Erythroblast (primary cell): ENCODE measurements at regions not wholly inside any gene's neighbourhood (a gene's known extent, or its start where the extent isn't known, plus 50 kb on each side); places are given as distances from the start of the nearest gene placed in this dataset.
"Not testable (repeated sequence)": the region's sequence is repeated elsewhere in the genome, so short reads cannot be mapped to it uniquely, and the experiment has no call there.

ENCODE experiments used
- DNase-seq, 2 experiments: peaks; one replicate each; lab custom pipeline; 2025; lab: John Stamatoyannopoulos, UW
- GATA1 ChIP-seq: IDR thresholded peaks from 2 replicates; pipeline ENCODE4 v1.6.1; 2011; ENCODE audit warnings: low read depth, mild to moderate bottlenecking, control low read depth, low read length, moderate library complexity
- POLR2A ChIP-seq: IDR thresholded peaks from 2 replicates; pipeline ENCODE4 v1.6.1; 2011; ENCODE audit warnings: mild to moderate bottlenecking, low read length

DNA sequence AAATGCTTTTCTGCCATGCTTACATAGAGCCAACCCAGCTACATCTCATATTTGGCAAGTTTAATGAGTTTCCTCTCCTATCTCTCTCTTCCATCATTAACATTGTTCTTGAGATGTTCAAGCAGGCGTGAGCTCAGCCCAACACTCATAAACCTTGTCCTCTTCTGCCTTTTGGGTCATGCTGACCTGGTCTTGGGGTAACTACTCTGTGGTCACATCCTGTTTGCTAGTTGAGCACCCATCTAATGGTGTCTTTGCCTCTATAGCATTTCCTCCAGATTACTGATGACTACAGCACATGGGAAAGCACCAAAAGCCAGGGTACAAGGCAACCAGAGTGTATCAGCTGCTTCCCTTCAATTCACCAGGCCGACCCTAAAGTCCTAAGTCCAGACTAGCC lies 366.9 kb upstream of the HNRNPA3 start:
- no peak for TF ChIP-seq GATA1
- TF ChIP-seq POLR2A, result no peak
- no peak for DNase-seq

DNA sequence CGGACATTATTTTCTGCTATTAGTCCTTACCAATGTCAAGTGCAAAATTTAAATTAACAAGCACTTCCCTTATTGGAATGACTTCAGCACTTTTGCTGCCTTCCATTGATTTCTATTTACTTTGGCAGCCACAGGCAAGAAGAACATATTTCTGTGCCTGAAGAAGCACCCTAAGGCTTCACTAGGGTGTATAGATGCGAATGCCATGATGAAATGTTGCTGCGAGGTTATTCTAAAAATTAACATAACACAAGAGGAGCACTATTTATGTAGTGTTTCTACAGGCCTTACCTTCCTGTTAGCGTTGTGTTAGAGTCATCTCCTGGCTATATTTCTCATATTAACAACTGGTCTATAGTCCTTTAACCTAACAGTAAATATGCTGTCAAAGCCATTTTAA lies 365.0 kb upstream of the HNRNPA3 start:
- DNase-seq, result no peak
- TF ChIP-seq GATA1 (no peak), POLR2A (no peak)

DNA sequence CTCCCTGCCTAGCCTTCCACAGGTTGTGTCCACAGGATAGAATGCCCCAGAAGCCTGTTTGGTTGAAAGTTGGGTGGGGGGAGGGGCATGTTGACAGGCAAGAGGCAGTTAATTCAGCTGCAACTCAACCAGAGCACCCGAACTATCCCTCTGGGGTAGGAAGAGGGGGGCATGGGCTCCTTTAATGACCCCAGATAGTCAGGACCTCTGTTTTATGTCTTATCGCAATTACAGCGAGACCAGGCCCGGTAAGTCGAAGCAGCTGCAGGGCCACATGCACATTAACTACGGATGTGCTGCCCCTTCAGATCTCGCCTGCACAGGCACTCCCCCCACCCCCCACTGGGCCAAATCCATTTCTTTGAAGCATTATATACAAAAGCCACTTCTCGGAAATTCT lies 363.8 kb upstream of the HNRNPA3 start:
- TF ChIP-seq POLR2A (no peak), GATA1 (no peak)
- DNase-seq, result no peak

DNA sequence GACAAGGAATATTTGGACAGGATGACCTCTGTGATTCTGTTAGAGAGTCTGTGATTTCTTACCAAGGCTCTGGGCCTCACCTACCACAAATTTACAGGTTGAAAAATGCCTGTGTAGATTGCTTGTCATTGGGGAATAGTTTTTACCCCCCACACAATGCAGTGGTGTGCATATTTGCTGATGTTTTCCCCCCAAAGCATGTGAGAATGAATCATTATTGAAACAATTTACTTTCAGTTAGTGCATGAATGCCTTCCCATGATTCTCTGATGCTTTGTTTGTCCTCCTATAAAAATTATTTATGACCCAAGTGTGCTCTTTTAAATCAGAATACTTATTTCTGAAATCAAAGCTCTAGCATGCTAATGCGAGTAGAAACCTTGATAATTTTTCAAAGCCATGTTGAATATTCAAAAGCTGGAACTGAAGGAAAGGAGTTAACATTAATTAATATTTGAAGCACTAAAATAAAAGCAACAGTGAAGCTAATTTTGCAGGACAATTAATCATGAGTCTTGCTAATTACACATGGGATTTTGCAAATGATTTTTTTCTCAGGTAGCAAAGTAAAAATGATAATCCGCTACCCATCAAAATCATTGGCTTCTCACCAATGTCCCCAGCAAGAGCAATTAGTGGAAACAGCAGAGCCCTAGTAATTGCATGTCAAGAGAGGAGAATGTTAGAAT lies 361.2 kb upstream of the HNRNPA3 start:
- no peak for DNase-seq
- no peak for TF ChIP-seq GATA1
- TF ChIP-seq POLR2A, result no peak

DNA sequence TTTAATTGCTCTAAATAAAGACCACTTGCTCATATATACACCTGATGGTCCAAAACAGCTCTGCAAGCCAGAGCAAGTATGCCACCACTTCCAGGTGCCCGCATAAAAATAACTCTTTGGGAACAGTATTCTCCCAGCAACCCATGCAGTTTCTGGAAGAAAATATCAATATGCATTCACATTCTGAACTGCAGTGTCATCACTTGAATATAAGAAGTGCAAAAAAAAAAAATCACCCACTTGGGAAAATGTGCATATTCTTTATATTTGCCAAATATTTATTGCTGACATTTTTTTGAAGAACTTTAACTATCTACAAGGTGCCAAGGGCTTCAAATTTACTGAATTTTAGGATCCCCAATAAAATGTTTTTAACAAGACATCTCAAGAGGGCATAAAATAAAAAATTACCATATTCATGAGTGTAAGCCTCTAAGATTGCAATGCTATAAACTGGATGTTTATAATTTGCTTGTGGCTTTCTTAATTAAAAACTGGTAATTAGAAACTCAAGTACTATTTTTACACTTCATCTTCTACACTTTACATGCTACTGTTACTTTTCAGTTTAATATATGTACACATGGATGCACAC lies 360.6 kb upstream of the HNRNPA3 start:
- no peak for DNase-seq
- TF ChIP-seq POLR2A (no peak), GATA1 (no peak)

DNA sequence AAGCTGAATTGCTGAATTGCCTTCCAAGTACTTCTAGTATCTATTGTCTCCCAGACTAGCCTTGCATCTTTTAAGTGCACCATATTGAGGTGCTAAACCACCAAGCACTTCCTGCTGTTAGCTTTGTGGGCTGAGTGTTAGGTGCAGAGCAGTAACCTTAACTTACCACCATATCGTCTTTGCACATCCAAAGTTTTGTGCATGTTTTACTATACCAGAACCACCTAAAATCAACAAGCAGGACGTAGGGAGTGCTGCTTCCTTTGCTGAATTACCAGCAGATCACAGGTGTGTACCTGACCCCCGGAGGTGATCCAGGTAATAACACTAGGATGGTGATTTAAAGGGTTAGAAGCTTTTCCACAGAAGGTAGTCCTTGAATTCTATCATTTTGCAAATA lies 359.9 kb upstream of the HNRNPA3 start:
- no peak for TF ChIP-seq POLR2A
- TF ChIP-seq GATA1, result no peak
- DNase-seq, result no peak

DNA sequence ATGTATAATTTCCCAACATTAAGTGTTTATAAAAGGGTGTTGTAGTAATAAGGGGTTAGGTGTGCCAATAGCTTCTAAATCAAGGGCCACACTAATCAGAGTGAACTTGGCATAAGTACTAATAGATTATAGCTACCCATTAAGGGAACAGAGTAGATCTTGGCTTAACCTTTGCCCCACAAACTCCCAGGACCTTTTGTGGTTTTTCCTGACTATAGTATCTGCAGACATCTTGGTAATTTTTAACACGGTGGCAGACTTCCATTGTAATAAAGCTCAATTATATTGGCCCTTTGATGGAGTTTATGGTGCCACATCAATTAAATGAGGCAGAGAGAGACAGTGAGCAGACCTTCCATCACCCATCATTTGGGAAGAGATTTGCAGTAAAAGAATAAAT lies 358.5 kb upstream of the HNRNPA3 start:
- no peak for DNase-seq
- no peak for TF ChIP-seq GATA1
- TF ChIP-seq POLR2A, result no peak

DNA sequence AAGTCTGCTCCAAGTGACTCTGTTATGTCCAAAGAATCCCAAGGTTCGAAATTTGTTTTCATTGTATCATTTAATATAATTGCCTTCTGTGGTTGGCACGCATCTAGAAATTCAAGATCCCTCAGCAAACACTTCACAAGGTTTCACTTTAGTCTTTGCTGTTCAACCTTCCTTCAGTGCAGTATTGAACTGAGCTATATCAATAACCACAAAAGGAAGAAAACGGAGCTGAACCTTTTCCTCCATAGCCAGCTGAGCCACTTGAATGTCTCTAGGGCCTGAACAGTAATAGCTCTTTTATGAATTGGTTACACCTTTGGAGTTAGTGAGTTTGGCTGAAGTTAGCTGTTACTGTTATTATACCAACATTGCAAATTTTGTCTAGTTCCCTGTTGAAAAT lies 357.7 kb upstream of the HNRNPA3 start:
- TF ChIP-seq POLR2A (no peak), GATA1 (no peak)
- no peak for DNase-seq

DNA sequence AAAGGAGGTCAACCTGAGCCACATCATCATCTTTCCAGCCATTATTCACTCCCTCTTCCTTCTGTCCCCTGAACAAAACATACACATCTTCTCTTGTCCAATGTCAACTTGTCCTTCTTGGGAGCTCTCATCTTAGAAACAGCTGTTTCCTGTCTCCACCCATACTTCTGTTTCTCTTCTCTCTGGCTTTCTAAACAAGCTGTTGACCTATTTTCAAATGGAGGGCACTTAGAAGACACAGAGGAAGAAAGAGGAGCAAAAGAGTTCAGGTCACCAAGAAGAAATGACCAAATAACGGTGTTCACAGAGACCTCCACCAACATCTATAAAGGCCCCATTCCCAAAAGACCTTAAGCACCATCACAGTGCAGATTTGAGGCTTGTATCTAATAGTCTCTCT lies 355.9 kb upstream of the HNRNPA3 start:
- DNase-seq, result no peak
- TF ChIP-seq POLR2A, result no peak
- no peak for TF ChIP-seq GATA1

DNA sequence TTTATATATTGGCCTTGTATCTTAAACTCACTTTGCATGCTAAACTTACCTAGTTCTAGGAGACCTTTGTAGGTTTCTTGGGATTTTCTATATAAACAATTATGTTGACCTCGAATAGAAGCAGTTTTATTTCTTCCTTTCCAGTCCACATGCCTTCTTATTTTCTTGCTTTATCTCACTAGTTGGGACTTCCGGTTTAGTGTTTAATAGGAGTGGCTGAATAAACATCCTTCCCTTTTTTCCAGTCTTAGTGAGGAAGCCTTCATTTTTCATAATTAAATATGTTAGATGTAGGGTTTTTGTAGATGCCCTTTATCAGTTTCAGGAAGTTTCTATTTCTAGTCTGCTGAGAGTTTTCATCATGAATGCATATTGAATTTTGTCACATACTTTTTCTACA lies 347.3 kb upstream of the HNRNPA3 start:
- TF ChIP-seq GATA1, result no peak
- TF ChIP-seq POLR2A, result no peak
- no peak for DNase-seq

DNA sequence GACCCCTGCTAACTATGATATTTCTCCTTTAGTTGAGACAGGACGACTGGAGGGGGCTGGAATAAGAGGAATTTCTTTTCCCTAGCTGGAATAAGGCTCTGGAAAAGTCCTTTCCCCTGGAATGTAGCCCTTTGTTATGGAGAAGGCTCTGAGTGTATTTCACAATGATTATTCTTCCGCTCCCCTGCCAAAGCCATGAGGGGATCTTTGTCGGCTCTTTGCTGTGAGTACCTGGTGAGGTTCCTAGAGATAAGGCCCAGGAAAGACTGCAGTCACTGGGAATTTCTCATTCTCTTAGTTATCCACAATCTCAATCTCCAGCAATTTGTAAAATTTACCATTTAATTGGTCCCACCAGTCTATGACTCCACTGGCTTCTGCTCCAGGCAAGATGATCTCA lies 340.2 kb upstream of the HNRNPA3 start:
- no peak for DNase-seq
- TF ChIP-seq POLR2A, result no peak
- no peak for TF ChIP-seq GATA1

DNA sequence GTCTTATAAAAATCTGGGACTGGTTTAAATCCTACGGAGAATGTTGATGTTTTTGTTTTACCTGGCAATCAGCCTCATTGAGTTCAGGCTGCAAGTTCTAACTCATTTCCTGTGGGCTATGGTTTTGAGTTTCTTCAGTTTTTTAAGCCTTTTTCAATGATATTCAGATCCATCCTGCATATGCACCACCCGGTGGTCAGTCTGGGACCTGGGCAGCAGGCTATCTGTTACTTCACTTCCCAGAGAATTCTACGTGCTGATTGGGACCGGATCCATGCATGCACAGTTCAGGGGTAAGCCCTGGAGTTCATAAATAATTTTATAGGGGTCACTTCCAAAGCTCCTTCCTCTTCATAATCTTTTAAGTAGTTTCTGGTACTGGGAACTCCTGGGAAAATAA lies 339.2 kb upstream of the HNRNPA3 start:
- TF ChIP-seq GATA1 (no peak), POLR2A (no peak)

DNA sequence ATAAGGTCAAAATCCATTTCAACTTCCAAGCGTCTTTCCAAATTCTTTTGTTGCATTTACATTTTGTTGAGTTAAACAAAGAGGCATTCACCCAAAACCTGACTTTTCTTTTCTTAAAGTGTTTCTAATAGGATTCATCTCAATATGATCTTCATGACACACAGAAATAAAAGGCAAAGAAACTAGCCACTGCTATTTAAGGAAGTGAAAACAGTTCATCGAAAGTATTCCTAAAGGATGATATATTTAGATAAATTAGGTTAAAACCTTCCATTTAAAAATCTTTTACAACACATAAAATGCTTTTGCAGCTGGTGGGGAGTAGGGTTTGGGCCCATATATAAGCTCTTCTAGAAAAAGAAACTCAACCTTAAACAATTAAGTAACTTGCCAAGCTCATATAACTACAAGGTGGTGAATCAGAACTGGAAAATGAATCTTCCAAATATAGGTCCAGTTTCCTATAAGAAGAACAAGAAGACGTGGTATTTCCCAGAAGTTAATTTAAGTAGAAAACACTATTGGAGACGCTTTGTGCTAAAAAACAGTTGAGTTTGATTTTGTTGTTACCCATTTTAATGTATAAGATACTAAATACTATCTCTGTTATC lies 336.0 kb upstream of the HNRNPA3 start:
- TF ChIP-seq POLR2A (no peak), GATA1 (no peak)
- no peak for DNase-seq

More for the DNA sequence above, 339.2 kb upstream of the HNRNPA3 start:
- no peak for DNase-seq

DNA sequence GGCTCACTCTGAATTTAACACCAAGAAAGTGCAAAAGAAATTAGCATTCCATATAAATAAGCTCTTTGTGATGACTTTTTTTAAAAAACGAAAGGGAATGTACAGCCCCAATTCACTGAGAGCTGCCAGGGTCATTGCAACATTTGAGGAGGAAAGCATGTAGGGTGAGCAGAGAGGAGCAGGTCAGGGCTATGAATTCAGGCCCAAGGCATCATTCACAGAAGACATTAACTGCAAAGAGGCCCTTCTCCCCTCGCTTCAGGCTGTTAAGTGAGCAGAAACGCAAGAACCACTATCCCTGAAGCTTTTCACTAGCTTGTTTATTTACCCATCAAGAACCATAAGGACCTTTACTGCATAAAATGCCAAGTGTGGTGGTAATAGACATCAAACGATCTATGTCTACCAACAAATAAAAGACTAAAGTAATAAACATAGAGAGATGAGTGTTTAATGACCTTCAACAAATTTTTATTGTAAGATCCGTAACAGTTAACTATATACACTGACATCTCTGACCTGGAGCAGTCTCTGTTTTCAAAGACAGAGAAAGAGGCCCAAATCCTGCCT lies 333.1 kb upstream of the HNRNPA3 start:
- no peak for TF ChIP-seq POLR2A
- no peak for TF ChIP-seq GATA1
- DNase-seq, result no peak

DNA sequence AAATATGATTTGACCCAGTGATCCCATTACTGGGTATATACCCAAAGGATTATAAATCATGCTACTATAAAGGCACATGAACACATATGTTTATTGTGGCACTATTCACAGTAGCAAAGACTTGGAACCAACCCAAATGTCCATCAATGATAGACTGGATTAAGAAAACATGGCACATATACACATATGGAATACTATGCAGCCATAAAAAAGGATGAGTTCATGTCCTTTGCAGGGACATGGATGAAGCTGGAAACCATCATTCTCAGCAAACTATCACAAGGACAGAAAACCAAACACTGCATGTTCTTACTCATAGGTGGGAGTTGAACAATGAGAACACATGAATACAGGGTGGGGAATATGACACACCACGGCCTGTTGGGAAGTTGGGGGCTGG lies 330.5 kb upstream of the HNRNPA3 start:
- not testable (repeated sequence) for DNase-seq

DNA sequence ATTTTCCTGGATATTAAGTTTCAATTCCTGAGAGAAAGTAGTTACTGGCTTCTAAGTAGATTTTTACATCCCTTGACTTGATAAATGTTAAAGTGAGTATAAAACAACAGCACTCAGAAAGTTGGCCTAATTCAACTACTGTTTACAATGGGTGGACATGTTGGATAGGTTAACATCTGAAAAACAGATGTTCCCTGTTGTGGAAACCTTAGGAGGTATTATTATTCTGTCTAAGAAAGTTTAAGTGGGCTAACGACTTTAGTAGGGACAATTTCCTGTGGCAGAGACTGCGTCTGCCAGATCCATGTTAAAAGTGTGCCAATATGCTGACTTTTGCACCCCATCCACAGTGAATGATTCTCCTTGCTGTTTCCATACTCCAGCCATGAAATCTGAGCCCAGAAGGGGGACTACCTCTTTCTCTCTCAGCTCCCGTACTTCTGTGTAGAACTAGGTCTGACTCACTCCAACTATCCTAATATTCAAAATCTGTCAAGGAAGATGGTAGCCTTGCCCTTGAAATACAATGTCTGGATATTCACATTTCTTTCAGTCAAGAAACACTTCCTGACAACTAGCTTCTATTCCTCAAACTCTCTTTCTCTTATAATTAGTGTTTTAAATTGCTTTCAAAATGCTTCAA lies 327.5 kb upstream of the HNRNPA3 start:
- TF ChIP-seq GATA1 (no peak), POLR2A (no peak)
- no peak for DNase-seq
